Esophagus muscularis mucosa (tissue), 3 donors: ENCODE measurements at regions not wholly inside any gene's neighbourhood (a gene's known extent, or its start where the extent isn't known, plus 50 kb on each side); places are given as distances from the start of the nearest gene placed in this dataset.

Source experiments
- CTCF ChIP-seq, 3 experiments: fragments of 200-600 bp in 2 of 3; fragments of 450-650 bp in 1 of 3; sonication (generic) in 2 of 3; IDR thresholded peaks; one replicate each; pipeline ENCODE4 v1.5.1; 2017 to 2019; ENCODE audit warnings: antibody characterized with exemption in 3 of 3, mild to moderate bottlenecking in 2 of 3, moderate library complexity in 1 of 3
- POLR2A ChIP-seq: fragments of 450-650 bp; IDR thresholded peaks from one replicate; pipeline ENCODE4 v1.6.1; 2017; ENCODE audit warnings: antibody characterized with exemption, moderate library complexity, mild to moderate bottlenecking, low read depth

GRCh38 chr6:7050004-7050403, 57.8 kb upstream of the RREB1 start:
- TF ChIP-seq CTCF (IDR thresholded peaks at IDR 0.05) (no peak), POLR2A (no peak)
